HFF-Myc (cell line): ENCODE measurements at regions not wholly inside any gene's neighbourhood (a gene's known extent, or its start where the extent isn't known, plus 50 kb on each side); places are given as distances from the start of the nearest gene placed in this dataset.

Experiments used
- DNase-seq: peaks from one replicate; pipeline ENCODE4 v3.0.0-alpha.2; 2011; ENCODE audit warnings: low read depth; ENCODE audit errors: extremely low read depth
- H3K4me3 ChIP-seq: replicated peaks from 2 replicates; pipeline ENCODE4 v1.5.1; 2011; ENCODE audit warnings: low read depth, mild to moderate bottlenecking, control low read depth, low read length
- CTCF ChIP-seq: IDR thresholded peaks from 2 replicates; pipeline ENCODE4 v1.5.1; 2012; ENCODE audit warnings: mild to moderate bottlenecking, low read depth, low read length, control low read depth; ENCODE audit errors: missing control alignments

GRCh38 chr2:52327641-52328040 is 1295.7 kb upstream of the NRXN1 start:
- H3K4me3 ChIP-seq: no peak overlapping the region
- TF ChIP-seq CTCF: no peak
- DNase-seq: no peak

- no peak overlapping the region for H3K4me3 ChIP-seq
- no peak for TF ChIP-seq CTCF
- DNase-seq: no peak
Measured at GRCh38 chr2:52314231-52314630, 1282.3 kb upstream of the NRXN1 start.

GRCh38 chr2:52312486-52312885 is 1280.6 kb upstream of the NRXN1 start:
- no peak for DNase-seq
- H3K4me3 ChIP-seq: no peak overlapping the region
- no peak for TF ChIP-seq CTCF

GRCh38 chr2:52311862-52312261 is 1279.9 kb upstream of the NRXN1 start:
- no peak for TF ChIP-seq CTCF
- H3K4me3 ChIP-seq: no peak overlapping the region

GRCh38 chr2:52308156-52308555 is 1276.2 kb upstream of the NRXN1 start:
- H3K4me3 ChIP-seq: no peak overlapping the region
- no peak for DNase-seq
- no peak for TF ChIP-seq CTCF

More at GRCh38 chr2:52311862-52312261, 1279.9 kb upstream of the NRXN1 start:
- no peak for DNase-seq

GRCh38 chr2:52294628-52295027 is 1262.7 kb upstream of the NRXN1 start:
- no peak overlapping the region for H3K4me3 ChIP-seq
- TF ChIP-seq CTCF: no peak
- no peak for DNase-seq

GRCh38 chr2:52292801-52293200 is 1260.9 kb upstream of the NRXN1 start:
- no peak for DNase-seq
- TF ChIP-seq CTCF: no peak
- H3K4me3 ChIP-seq: no peak overlapping the region
